Left lung (tissue), 4 donors: ENCODE measurements at regions not wholly inside any gene's neighbourhood (a gene's known extent, or its start where the extent isn't known, plus 50 kb on each side); places are given as distances from the start of the nearest gene placed in this dataset.
"Not testable (repeated sequence)": the region's sequence is repeated elsewhere in the genome, so short reads cannot be mapped to it uniquely, and the experiment has no call there.

Experiments used
- ATAC-seq: fragments of 200-7000 bp; cut with Tn5 transposase; one replicate; pipeline ENCODE4 v1.9.1; 2020; ENCODE audit warnings: moderate library complexity
- DNase-seq, 4 donors: peaks; one replicate each; pipeline ENCODE4 v3.0.0-alpha.2; 2013 to 2020
- H3K27ac ChIP-seq, 2 donors: fragments of 200-600 bp; sonication (generic) in 1 of 2; one replicate each; pipeline versions ENCODE4 v1.5.0 to v1.8.0; 2020 to 2021
- H3K27me3 ChIP-seq, 2 donors: fragments of 200-600 bp; sonication (generic) in 1 of 2; one replicate each; pipeline versions ENCODE4 v1.5.0 to v1.8.0; 2020 to 2021
- H3K36me3 ChIP-seq, 2 donors: fragments of 200-600 bp; sonication (generic) in 1 of 2; one replicate each; pipeline versions ENCODE4 v1.5.0 to v1.8.0; 2020 to 2021
- H3K4me1 ChIP-seq, 2 donors: fragments of 200-600 bp; one replicate each; pipeline ENCODE4 v1.8.0; 2021
- H3K4me3 ChIP-seq, 2 donors: fragments of 200-600 bp; sonication (generic) in 1 of 2; one replicate each; pipeline versions ENCODE4 v1.5.0 to v1.8.0; 2020 to 2021; ENCODE audit warnings: mild to moderate bottlenecking in 1 of 2
- H3K9me3 ChIP-seq, 2 donors: fragments of 200-600 bp; sonication (generic) in 1 of 2; one replicate each; pipeline versions ENCODE4 v1.5.0 to v1.8.0; 2020 to 2021
- intact Hi-C, 2 donors: fragments of 100-400 bp; cut with DNase I; formaldehyde crosslinking; loops; one replicate each; pipeline versions ENCODE4 v1.11.2 to v1.14.2; 2022
- TF ChIP-seq, protein P1 (sequence below), 2 donors: fragments of 200-600 bp; sonication (generic) in 1 of 2; IDR thresholded peaks; one replicate each; pipeline versions ENCODE4 v1.5.0 to v1.8.0; 2021; ENCODE audit warnings: antibody characterized with exemption in 2 of 2
- donor health status: DM: no; HTN: yes; CAD: no.
- donor health status: DM: no; HTN: no; CAD: no.

DNA sequence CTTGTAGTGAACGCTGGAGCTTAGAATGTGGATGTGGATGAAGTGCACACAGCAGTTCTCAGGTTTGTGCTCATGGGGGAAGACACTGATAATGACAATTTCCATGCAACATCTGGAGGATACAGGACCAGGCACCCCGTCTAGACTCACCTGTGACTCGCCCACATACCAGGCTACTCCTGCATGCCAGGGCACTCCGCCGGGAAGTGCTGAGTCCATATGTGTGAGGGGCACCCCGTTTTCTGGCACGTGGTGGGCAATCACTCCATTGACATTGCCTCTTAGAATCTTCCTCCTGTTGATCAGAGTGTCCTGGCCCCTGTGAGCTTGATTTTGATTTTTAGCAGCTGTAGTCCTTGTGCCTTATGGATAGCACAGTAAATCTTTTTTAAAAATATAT is 90.9 kb upstream of the LRPAP1 start:
- TF ChIP-seq, protein P1, sequence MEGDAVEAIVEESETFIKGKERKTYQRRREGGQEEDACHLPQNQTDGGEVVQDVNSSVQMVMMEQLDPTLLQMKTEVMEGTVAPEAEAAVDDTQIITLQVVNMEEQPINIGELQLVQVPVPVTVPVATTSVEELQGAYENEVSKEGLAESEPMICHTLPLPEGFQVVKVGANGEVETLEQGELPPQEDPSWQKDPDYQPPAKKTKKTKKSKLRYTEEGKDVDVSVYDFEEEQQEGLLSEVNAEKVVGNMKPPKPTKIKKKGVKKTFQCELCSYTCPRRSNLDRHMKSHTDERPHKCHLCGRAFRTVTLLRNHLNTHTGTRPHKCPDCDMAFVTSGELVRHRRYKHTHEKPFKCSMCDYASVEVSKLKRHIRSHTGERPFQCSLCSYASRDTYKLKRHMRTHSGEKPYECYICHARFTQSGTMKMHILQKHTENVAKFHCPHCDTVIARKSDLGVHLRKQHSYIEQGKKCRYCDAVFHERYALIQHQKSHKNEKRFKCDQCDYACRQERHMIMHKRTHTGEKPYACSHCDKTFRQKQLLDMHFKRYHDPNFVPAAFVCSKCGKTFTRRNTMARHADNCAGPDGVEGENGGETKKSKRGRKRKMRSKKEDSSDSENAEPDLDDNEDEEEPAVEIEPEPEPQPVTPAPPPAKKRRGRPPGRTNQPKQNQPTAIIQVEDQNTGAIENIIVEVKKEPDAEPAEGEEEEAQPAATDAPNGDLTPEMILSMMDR (IDR thresholded peaks at IDR 0.05): no peak
- no peak overlapping the region for H3K27ac ChIP-seq

DNA sequence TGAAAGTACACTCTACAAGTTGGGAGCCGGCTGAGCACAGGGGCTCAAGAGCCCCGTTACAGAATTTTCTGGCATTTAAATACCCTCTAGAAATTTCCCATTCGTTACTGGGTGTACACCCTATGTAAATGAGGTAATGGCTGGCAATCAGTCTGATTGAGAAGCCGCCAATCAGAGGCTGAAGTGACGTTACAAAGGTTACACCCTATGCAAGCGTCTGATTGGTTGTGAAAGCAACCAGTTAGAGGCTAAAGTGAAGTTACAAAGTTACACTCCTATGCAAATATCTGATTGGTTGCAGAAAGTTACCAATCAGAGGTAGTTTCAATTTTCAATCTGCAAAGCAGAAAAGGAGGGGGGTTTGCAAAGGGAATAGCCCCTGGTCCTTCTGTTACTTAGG is 88.1 kb upstream of the LRPAP1 start:
- H3K4me3 ChIP-seq, DNase-seq, ATAC-seq: not testable (repeated sequence)

More for the DNA sequence above, 90.9 kb upstream of the LRPAP1 start:
- Histone ChIP-seq H3K27me3 (peaks cover 0 to 42% of the 10 kb centered on the region in 2 donors), H3K9me3 (no peaks in the 10 kb centered on the region), H3K4me3 (no peak overlapping the region), H3K4me1 (no peaks in the 10 kb centered on the region), H3K36me3 (no peaks in the 10 kb centered on the region)
- peak in 1 of 4 donors; percentile 28 for DNase-seq
- ATAC-seq: no peak
- intact Hi-C loops: no loop called here

DNA sequence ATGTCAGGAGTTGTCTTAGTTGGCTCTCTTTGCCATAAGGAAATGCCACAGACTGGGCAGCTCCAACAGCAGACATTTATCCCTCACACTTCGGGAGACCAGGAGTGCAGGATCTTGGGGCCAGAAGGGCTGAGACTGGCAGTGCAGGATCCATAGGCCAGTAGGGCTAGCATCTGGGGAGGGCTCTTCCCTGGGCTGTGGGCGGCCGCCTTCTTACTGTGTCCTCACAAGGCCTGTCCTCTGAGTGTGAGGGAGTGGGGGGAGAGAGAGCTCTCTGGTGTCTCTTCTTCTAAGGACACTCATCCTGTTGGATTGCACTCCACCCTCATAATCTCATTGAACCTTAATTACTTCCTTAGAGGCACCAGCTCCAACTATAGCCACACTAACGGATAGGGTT is 87.5 kb upstream of the LRPAP1 start:
- H3K4me3 ChIP-seq, H3K9me3 ChIP-seq, H3K27ac ChIP-seq, intact Hi-C loops, H3K4me1 ChIP-seq, ATAC-seq, H3K36me3 ChIP-seq: not testable (repeated sequence)
- peak in 1 of 4 donors; percentile 39 for DNase-seq
- peaks cover 2 to 30% of the 10 kb centered on the region in 2 donors for H3K27me3 ChIP-seq

More for the DNA sequence above, 88.1 kb upstream of the LRPAP1 start:
- H3K9me3 ChIP-seq, H3K4me1 ChIP-seq, H3K27ac ChIP-seq, H3K36me3 ChIP-seq, intact Hi-C loops: not testable (repeated sequence)
- peaks cover 2 to 33% of the 10 kb centered on the region in 2 donors for H3K27me3 ChIP-seq

DNA sequence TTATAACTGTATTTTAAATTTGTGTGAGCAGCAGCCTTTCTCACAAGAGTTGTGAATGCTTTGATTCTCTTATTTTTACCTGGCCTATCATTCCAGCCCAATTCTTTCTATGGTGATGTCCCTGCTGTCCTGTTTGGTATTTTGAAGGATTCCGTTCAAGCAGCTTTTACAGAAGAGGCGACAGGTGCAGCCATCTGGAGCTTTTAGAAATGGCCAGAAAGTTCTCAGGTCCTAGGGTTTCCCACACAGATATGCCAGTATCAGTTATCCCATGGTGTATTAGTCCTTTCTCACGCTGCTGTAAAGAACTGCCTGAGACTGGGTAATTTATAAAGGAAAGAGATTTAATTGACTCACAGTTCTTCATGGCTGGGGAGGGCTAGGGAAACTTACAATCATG is 86.1 kb upstream of the LRPAP1 start:
- H3K36me3 ChIP-seq, intact Hi-C loops, H3K9me3 ChIP-seq, DNase-seq, H3K4me1 ChIP-seq, H3K4me3 ChIP-seq, ATAC-seq, H3K27ac ChIP-seq: not testable (repeated sequence)
- peaks cover 2 to 20% of the 10 kb centered on the region in 2 donors for H3K27me3 ChIP-seq

DNA sequence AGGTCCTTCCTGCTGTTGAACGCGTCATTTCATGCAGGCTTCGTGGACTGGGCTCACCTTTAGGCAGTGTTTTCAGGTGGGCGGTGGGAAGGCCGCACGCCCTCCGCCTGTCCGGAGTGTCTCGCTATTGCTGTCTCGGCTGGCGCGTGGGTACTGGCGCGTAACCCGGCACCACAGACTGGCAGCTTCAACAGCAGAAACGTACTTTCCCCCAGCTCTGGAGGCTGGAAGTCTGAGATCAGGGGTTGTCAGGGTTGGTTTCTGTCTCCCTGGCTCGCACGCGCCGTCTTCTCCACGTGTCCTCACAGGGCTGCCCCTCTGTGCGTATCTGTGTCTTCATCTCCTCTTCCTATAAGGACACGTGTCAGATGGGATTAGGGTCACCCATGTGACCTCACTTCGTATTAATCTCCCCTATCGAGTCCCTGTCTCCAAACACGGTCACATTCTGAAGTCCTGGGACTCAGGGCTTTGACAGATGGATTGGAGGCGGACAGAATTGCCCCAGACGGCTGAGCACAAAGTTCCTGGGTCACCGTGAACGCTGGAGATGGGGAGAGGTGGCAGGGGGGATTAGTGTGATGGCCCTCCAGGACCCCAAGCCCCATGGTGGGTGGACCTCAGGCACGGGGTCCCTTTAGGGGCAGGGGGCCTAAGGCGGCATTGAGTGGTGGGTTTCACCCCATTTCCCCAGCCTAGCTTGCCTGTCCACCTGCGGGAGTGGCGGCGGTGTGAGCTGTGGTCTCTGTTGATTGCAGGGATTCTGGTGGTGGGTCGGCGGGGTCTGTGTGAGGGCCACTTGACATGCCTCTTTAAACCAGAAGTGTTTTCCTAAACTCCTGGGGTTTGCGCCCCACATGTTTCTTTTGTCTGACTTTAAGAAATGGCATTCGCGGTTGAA is 83.4 kb upstream of the LRPAP1 start:
- H3K4me1 ChIP-seq: no peaks in the 10 kb centered on the region
- intact Hi-C loops: no loop called here

DNA sequence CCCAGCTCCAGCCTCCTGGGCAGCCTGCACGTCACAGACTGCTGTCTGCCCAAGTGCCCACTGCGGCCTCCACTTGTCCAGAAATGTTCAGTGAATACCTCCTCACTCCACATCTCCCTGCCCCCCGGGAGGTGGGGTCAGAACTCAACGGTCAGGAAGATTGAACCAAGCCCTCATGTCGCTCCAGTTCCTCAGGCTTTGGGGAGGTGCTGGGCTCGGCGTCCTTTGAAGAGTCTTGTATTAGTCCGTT is 82.4 kb upstream of the LRPAP1 start:
- TF ChIP-seq, protein P1 (IDR thresholded peaks at IDR 0.05): no peak
- Histone ChIP-seq H3K9me3 (no peaks in the 10 kb centered on the region), H3K27me3 (peaks cover 2 to 21% of the 10 kb centered on the region in 2 donors), H3K36me3 (no peaks in the 10 kb centered on the region), H3K4me3 (no peak overlapping the region), H3K4me1 (no peaks in the 10 kb centered on the region), H3K27ac (no peak overlapping the region)
- ATAC-seq (no peak), DNase-seq (no peak)
- intact Hi-C loops: no loop called here

More for the DNA sequence above, 83.4 kb upstream of the LRPAP1 start:
- H3K27ac ChIP-seq: no peak overlapping the region
- TF ChIP-seq, protein P1 (IDR thresholded peaks at IDR 0.05): no peak
- peaks cover 2 to 21% of the 10 kb centered on the region in 2 donors for H3K27me3 ChIP-seq
- no peaks in the 10 kb centered on the region for H3K9me3 ChIP-seq
- no peaks in the 10 kb centered on the region for H3K36me3 ChIP-seq
- no peak overlapping the region for H3K4me3 ChIP-seq
- DNase-seq: peak in 1 of 4 donors; percentile 67
- ATAC-seq: no peak
